ENCODE measurements at regions not wholly inside any gene's neighbourhood (a gene's known extent, or its start where the extent isn't known, plus 50 kb on each side); places are given as distances from the start of the nearest gene placed in this dataset.

GRCh38 chr4:58646126-58646525 is 1535.9 kb upstream of the IGFBP7 start:
- Histone ChIP-seq H3K4me3 (no peak overlapping the region), H3K27ac (no peak overlapping the region), H3K27me3 (no peaks in the 10 kb centered on the region), H3K4me1 (no peaks in the 10 kb centered on the region), H3K9me3 (no peaks in the 10 kb centered on the region), H3K36me3 (no peaks in the 10 kb centered on the region)
- WGBS, 2 donors = 70 to 86% methylated on average over 3 of the region's 3 CpGs
- TF ChIP-seq POLR2A (IDR thresholded peaks at IDR 0.05) = no peak
- TF ChIP-seq EP300 (IDR thresholded peaks at IDR 0.05) = no peak
- no peak for TF ChIP-seq CTCF (IDR thresholded peaks at IDR 0.05)
- DNase-seq (ENCODE audit: low spot score in 2 of 2) = no peak

GRCh38 chr4:58644549-58644948 is 1534.4 kb upstream of the IGFBP7 start:
- TF ChIP-seq CTCF (IDR thresholded peaks at IDR 0.05) (no peak), EP300 (IDR thresholded peaks at IDR 0.05) (no peak), POLR2A (IDR thresholded peaks at IDR 0.05) (no peak)
- Histone ChIP-seq H3K4me1 (no peaks in the 10 kb centered on the region), H3K36me3 (no peaks in the 10 kb centered on the region), H3K9me3 (no peaks in the 10 kb centered on the region), H3K4me3 (no peak overlapping the region), H3K27me3 (no peaks in the 10 kb centered on the region), H3K27ac (no peak overlapping the region)
- DNase-seq (ENCODE audit: low spot score in 2 of 2) = no peak
- 79 to 85% methylated on average over 3 of the region's 3 CpGs for WGBS, 2 donors

- TF ChIP-seq POLR2A (IDR thresholded peaks at IDR 0.05) (no peak), EP300 (IDR thresholded peaks at IDR 0.05) (no peak), CTCF (IDR thresholded peaks at IDR 0.05) (no peak)
- no peak for DNase-seq (ENCODE audit: low spot score in 2 of 2)
- Histone ChIP-seq H3K4me1 (no peaks in the 10 kb centered on the region), H3K4me3 (no peak overlapping the region), H3K27ac (no peak overlapping the region), H3K27me3 (no peaks in the 10 kb centered on the region), H3K36me3 (no peaks in the 10 kb centered on the region), H3K9me3 (no peaks in the 10 kb centered on the region)
- WGBS, 2 donors = 51 to 77% methylated on average over 2 of the region's 2 CpGs
These were observed 1526.2 kb upstream of the IGFBP7 start for GRCh38 chr4:58636381-58636780.

GRCh38 chr4:58617226-58617625 is 1507.0 kb upstream of the IGFBP7 start:
- TF ChIP-seq EP300 (IDR thresholded peaks at IDR 0.05) = no peak
- no peak for TF ChIP-seq CTCF (IDR thresholded peaks at IDR 0.05)
- TF ChIP-seq POLR2A (IDR thresholded peaks at IDR 0.05) = no peak

GRCh38 chr4:58611012-58611411 is 1500.8 kb upstream of the IGFBP7 start:
- no peak overlapping the region for H3K4me3 ChIP-seq
- no peaks in the 10 kb centered on the region for H3K27me3 ChIP-seq
- no peaks in the 10 kb centered on the region for H3K9me3 ChIP-seq
- H3K4me1 ChIP-seq = no peaks in the 10 kb centered on the region
- no peaks in the 10 kb centered on the region for H3K36me3 ChIP-seq
- TF ChIP-seq POLR2A (IDR thresholded peaks at IDR 0.05) (no peak), CTCF (IDR thresholded peaks at IDR 0.05) (no peak), EP300 (IDR thresholded peaks at IDR 0.05) (no peak)
- no peak for DNase-seq (ENCODE audit: low spot score in 2 of 2)
- WGBS, 2 donors = 76 to 80% methylated on average over 1 of the region's 1 CpG
- H3K27ac ChIP-seq = no peak overlapping the region

More at GRCh38 chr4:58617226-58617625, 1507.0 kb upstream of the IGFBP7 start:
- Histone ChIP-seq H3K4me1 (no peaks in the 10 kb centered on the region), H3K9me3 (peaks cover 0 to 8% (median 0%) of the 10 kb centered on the region in 4 donors), H3K27me3 (no peaks in the 10 kb centered on the region), H3K36me3 (no peaks in the 10 kb centered on the region), H3K27ac (no peak overlapping the region), H3K4me3 (no peak overlapping the region)
- WGBS, 2 donors = 71 to 83% methylated on average over 2 of the region's 2 CpGs
- no peak for DNase-seq (ENCODE audit: low spot score in 2 of 2)
